ENCODE measurements at regions not wholly inside any gene's neighbourhood (a gene's known extent, or its start where the extent isn't known, plus 50 kb on each side); places are given as distances from the start of the nearest gene placed in this dataset.
"Not testable (repeated sequence)": the region's sequence is repeated elsewhere in the genome, so short reads cannot be mapped to it uniquely, and the experiment has no call there.

- H3K9me3 ChIP-seq (ENCODE audit: control insufficient read depth, low read length, poor library complexity, severe bottlenecking); H3K4me1 Mint-ChIP-seq; H3K36me3 Mint-ChIP-seq (ENCODE audit: low read depth); H3K27ac Mint-ChIP-seq; DNase-seq; ATAC-seq; H3K27me3 Mint-ChIP-seq; H3K4me3 Mint-ChIP-seq: not testable (repeated sequence)
Measured at GRCh38 chr9:38807919-38808459, 88.1 kb upstream of the FAM240B start.

GRCh38 chr9:38771593-38771992 lies 51.7 kb upstream of the FAM240B start:
- H3K4me3 Mint-ChIP-seq, result no peak overlapping the region
- ATAC-seq (no peak), DNase-seq (no peak)
- peaks cover 14% of the 10 kb centered on the region for H3K27me3 Mint-ChIP-seq
- no peaks in the 10 kb centered on the region for H3K4me1 Mint-ChIP-seq
- no peaks in the 10 kb centered on the region for H3K36me3 Mint-ChIP-seq (ENCODE audit: low read depth)
- no peak overlapping the region for H3K27ac Mint-ChIP-seq
- H3K9me3 ChIP-seq (ENCODE audit: control insufficient read depth, low read length, poor library complexity, severe bottlenecking), result no peaks in the 10 kb centered on the region
